T-cell (primary cell): ENCODE measurements at regions not wholly inside any gene's neighbourhood (a gene's known extent, or its start where the extent isn't known, plus 50 kb on each side); places are given as distances from the start of the nearest gene placed in this dataset.

Source experiments
- ATAC-seq, 4 experiments: fragments of 200-7000 bp in 3 of 4; fragments of 150-1000 bp in 1 of 4; cut with Tn5 transposase; replicated peaks in 1 of 4; 1 replicate in 3 of 4; 2 replicates in 1 of 4; pipeline ENCODE4 v1.10.0; 2021; ENCODE audit warnings: moderate library complexity in 3 of 4, mild to moderate bottlenecking in 2 of 4, moderate number of reproducible peaks in 1 of 4
- CTCF ChIA-PET, 2 donors: fragments of 300-600 bp; sonication (Branson Sonifier 250); formaldehyde crosslinking; loops; one replicate each; lab custom pipeline; 2022; ENCODE audit warnings: antibody characterized with exemption in 2 of 2; lab: Charles Lee
- POLR2A ChIA-PET, 2 donors: fragments of 300-600 bp; sonication (Branson Sonifier 250); formaldehyde crosslinking; loops; one replicate each; lab custom pipeline; 2022; ENCODE audit warnings: antibody characterized with exemption in 2 of 2; lab: Charles Lee
- DNase-seq, 35 experiments: peaks; one replicate each; pipeline versions ENCODE4 v3.0.0 to v3.0.0-alpha.2; 2013 to 2023
- H3K27ac ChIP-seq: one replicate; pipeline ENCODE4 v1.5.1; 2013; ENCODE audit warnings: low read length
- H3K27me3 ChIP-seq, 2 experiments: replicated peaks in 1 of 2; 1 replicate in 1 of 2; 2 replicates in 1 of 2; pipeline versions ENCODE4 v1.6.1 to v1.7.0; 2013; ENCODE audit warnings: low read length in 1 of 2, mixed read lengths in 1 of 2; ENCODE audit not compliant: control insufficient read depth in 2 of 2, insufficient read depth in 2 of 2; ENCODE audit errors: extremely low read depth in 1 of 2
- H3K36me3 ChIP-seq, 2 donors: 1 replicate in 1 of 2; 2 replicates in 1 of 2; pipeline versions ENCODE4 v1.6.1 to v1.7.0; 2013; ENCODE audit warnings: low read length in 1 of 2; ENCODE audit not compliant: control insufficient read depth in 2 of 2, insufficient read depth in 1 of 2; ENCODE audit errors: extremely low read depth in 1 of 2
- H3K4me1 ChIP-seq, 2 experiments: 1 replicate in 1 of 2; 2 replicates in 1 of 2; pipeline versions ENCODE4 v1.6.1 to v1.7.0; 2013; ENCODE audit warnings: low read length in 2 of 2, mixed read lengths in 1 of 2; ENCODE audit not compliant: insufficient read depth in 2 of 2, control insufficient read depth in 1 of 2; ENCODE audit errors: extremely low read depth in 1 of 2
- H3K4me3 ChIP-seq, 2 donors: 1 replicate in 1 of 2; 2 replicates in 1 of 2; pipeline versions ENCODE4 v1.5.1 to v1.7.0; 2013; ENCODE audit warnings: mild to moderate bottlenecking in 2 of 2, low read length in 1 of 2, moderate library complexity in 1 of 2; ENCODE audit not compliant: control insufficient read depth in 1 of 2; ENCODE audit errors: extremely low read depth in 1 of 2
- H3K9me3 ChIP-seq: 2 replicates; pipeline ENCODE4 v1.7.0; 2013
- H3K27ac Mint-ChIP-seq, 2 donors: one replicate each; pipeline ENCODE4 v1.8.0; 2020 to 2021; ENCODE audit warnings: mild to moderate bottlenecking in 2 of 2, mixed read lengths in 2 of 2
- H3K27me3 Mint-ChIP-seq, 2 donors: one replicate each; pipeline ENCODE4 v1.8.0; 2021 to 2022; ENCODE audit warnings: mixed read lengths in 2 of 2
- H3K36me3 Mint-ChIP-seq: one replicate; pipeline ENCODE4 v1.8.0; 2021; ENCODE audit warnings: mixed read lengths
- H3K4me1 Mint-ChIP-seq, 3 donors: one replicate each; pipeline ENCODE4 v1.8.0; 2020 to 2022; ENCODE audit warnings: mixed read lengths in 3 of 3, mild to moderate bottlenecking in 1 of 3
- H3K4me3 Mint-ChIP-seq, 3 donors: one replicate each; pipeline ENCODE4 v1.8.0; 2020 to 2022; ENCODE audit warnings: mild to moderate bottlenecking in 3 of 3, mixed read lengths in 3 of 3, moderate library complexity in 3 of 3
- H3K9me3 Mint-ChIP-seq, 3 donors: one replicate each; pipeline ENCODE4 v1.8.0; 2020 to 2022; ENCODE audit warnings: mixed read lengths in 3 of 3
- WGBS: methylation state at CpG from one replicate; pipeline ENCODE4 v1.1.5; 2013; ENCODE audit warnings: missing lambda C conversion rate; ENCODE audit not compliant: insufficient coverage; 5-methylcytosine and 5-hydroxymethylcytosine counted together

GRCh38 chr20:11711214-11711613 lies 206.5 kb upstream of the BTBD3 start:
- Histone ChIP-seq H3K27me3 (no peaks in the 10 kb centered on the region), H3K27ac (no peak overlapping the region), H3K9me3 (no peaks in the 10 kb centered on the region), H3K36me3 (no peaks in the 10 kb centered on the region), H3K4me1 (no peaks in the 10 kb centered on the region), H3K4me3 (no peak overlapping the region)
- ATAC-seq = no peak
- POLR2A ChIA-PET = no interaction called here
- no peaks in the 10 kb centered on the region for H3K27me3 Mint-ChIP-seq
- H3K36me3 Mint-ChIP-seq = no peaks in the 10 kb centered on the region
- no peaks in the 10 kb centered on the region for H3K4me1 Mint-ChIP-seq
- DNase-seq = no peak
- no peak overlapping the region for H3K4me3 Mint-ChIP-seq
- H3K9me3 Mint-ChIP-seq = peaks cover 3 to 26% (median 15%) of the 10 kb centered on the region in 3 donors
- CTCF ChIA-PET = no interaction called here
- WGBS = 92% methylated on average over 3 of the region's 5 CpGs
- H3K27ac Mint-ChIP-seq = no peak overlapping the region

- no peak for DNase-seq
- no peaks in the 10 kb centered on the region for H3K4me1 ChIP-seq
- no peaks in the 10 kb centered on the region for H3K27me3 ChIP-seq
- no peak overlapping the region for H3K27ac Mint-ChIP-seq
- ATAC-seq = no peak
- peaks cover 3 to 22% (median 14%) of the 10 kb centered on the region in 3 donors for H3K9me3 Mint-ChIP-seq
- no peak overlapping the region for H3K27ac ChIP-seq
- no peak overlapping the region for H3K4me3 Mint-ChIP-seq
- H3K27me3 Mint-ChIP-seq = no peaks in the 10 kb centered on the region
- H3K36me3 Mint-ChIP-seq = no peaks in the 10 kb centered on the region
- H3K9me3 ChIP-seq = no peaks in the 10 kb centered on the region
- CTCF ChIA-PET = no interaction called here
- H3K4me3 ChIP-seq = no peak overlapping the region
- POLR2A ChIA-PET = no interaction called here
- H3K4me1 Mint-ChIP-seq = no peaks in the 10 kb centered on the region
- no peaks in the 10 kb centered on the region for H3K36me3 ChIP-seq
- 80% methylated on average over 3 of the region's 3 CpGs for WGBS
Measured at GRCh38 chr20:11712639-11713160, 205.0 kb upstream of the BTBD3 start.

- Histone ChIP-seq H3K36me3 (no peaks in the 10 kb centered on the region), H3K27ac (no peak overlapping the region), H3K27me3 (no peaks in the 10 kb centered on the region), H3K9me3 (no peaks in the 10 kb centered on the region), H3K4me1 (no peaks in the 10 kb centered on the region), H3K4me3 (no peak overlapping the region)
- Mint-ChIP-seq H3K4me3 (no peak overlapping the region), H3K9me3 (peaks cover 3 to 10% (median 5%) of the 10 kb centered on the region in 3 donors), H3K36me3 (no peaks in the 10 kb centered on the region), H3K27me3 (no peaks in the 10 kb centered on the region), H3K27ac (no peak overlapping the region), H3K4me1 (no peaks in the 10 kb centered on the region)
- DNase-seq (no peak), ATAC-seq (no peak)
- POLR2A ChIA-PET = no interaction called here
- CTCF ChIA-PET = no interaction called here
- 41% methylated on average over 2 of the region's 2 CpGs for WGBS
Measured at GRCh38 chr20:11714886-11715285, 202.8 kb upstream of the BTBD3 start.

GRCh38 chr20:11716239-11716944 lies 201.3 kb upstream of the BTBD3 start:
- CTCF ChIA-PET = no interaction called here
- no peaks in the 10 kb centered on the region for H3K9me3 ChIP-seq
- 37% methylated on average over 3 of the region's 4 CpGs for WGBS

GRCh38 chr20:11716945-11717248 lies 200.8 kb upstream of the BTBD3 start:
- no peak overlapping the region for H3K4me3 Mint-ChIP-seq
- no peaks in the 10 kb centered on the region for H3K27me3 Mint-ChIP-seq

More at GRCh38 chr20:11716239-11716944, 201.3 kb upstream of the BTBD3 start:
- H3K4me1 Mint-ChIP-seq = no peaks in the 10 kb centered on the region
- ATAC-seq (no peak), DNase-seq (no peak)
- no peaks in the 10 kb centered on the region for H3K36me3 Mint-ChIP-seq
- Histone ChIP-seq H3K27ac (no peak overlapping the region), H3K27me3 (no peaks in the 10 kb centered on the region), H3K4me1 (no peaks in the 10 kb centered on the region), H3K36me3 (no peaks in the 10 kb centered on the region), H3K4me3 (no peak overlapping the region)
- H3K27me3 Mint-ChIP-seq = no peaks in the 10 kb centered on the region
- H3K27ac Mint-ChIP-seq = no peak overlapping the region
- POLR2A ChIA-PET = no interaction called here
- peaks cover 0 to 4% (median 3%) of the 10 kb centered on the region in 3 donors for H3K9me3 Mint-ChIP-seq
- H3K4me3 Mint-ChIP-seq = no peak overlapping the region

GRCh38 chr20:11717562-11717961 lies 200.1 kb upstream of the BTBD3 start:
- no peaks in the 10 kb centered on the region for H3K4me1 Mint-ChIP-seq
- WGBS = 65% methylated on average over 3 of the region's 3 CpGs

More at GRCh38 chr20:11716945-11717248, 200.8 kb upstream of the BTBD3 start:
- Histone ChIP-seq H3K4me1 (no peaks in the 10 kb centered on the region), H3K4me3 (no peak overlapping the region), H3K36me3 (no peaks in the 10 kb centered on the region), H3K9me3 (no peaks in the 10 kb centered on the region), H3K27ac (no peak overlapping the region), H3K27me3 (no peaks in the 10 kb centered on the region)
- CTCF ChIA-PET = no interaction called here
- ATAC-seq (no peak), DNase-seq (no peak)
- H3K4me1 Mint-ChIP-seq = no peaks in the 10 kb centered on the region
- no peak overlapping the region for H3K27ac Mint-ChIP-seq
- no peaks in the 10 kb centered on the region for H3K36me3 Mint-ChIP-seq
- WGBS = no CpG with 5 or more reads among the region's 1 CpG
- POLR2A ChIA-PET = no interaction called here
- peaks cover 0 to 4% (median 3%) of the 10 kb centered on the region in 3 donors for H3K9me3 Mint-ChIP-seq

More at GRCh38 chr20:11717562-11717961, 200.1 kb upstream of the BTBD3 start:
- DNase-seq = no peak
- Histone ChIP-seq H3K36me3 (no peaks in the 10 kb centered on the region), H3K27me3 (no peaks in the 10 kb centered on the region), H3K4me1 (no peaks in the 10 kb centered on the region), H3K27ac (no peak overlapping the region), H3K4me3 (no peak overlapping the region), H3K9me3 (no peaks in the 10 kb centered on the region)
- POLR2A ChIA-PET = no interaction called here
- Mint-ChIP-seq H3K9me3 (peaks cover 0 to 4% (median 3%) of the 10 kb centered on the region in 3 donors), H3K4me3 (no peak overlapping the region), H3K36me3 (no peaks in the 10 kb centered on the region), H3K27ac (no peak overlapping the region), H3K27me3 (no peaks in the 10 kb centered on the region)
- CTCF ChIA-PET = no interaction called here
- ATAC-seq = no peak
